Astrocyte (in vitro differentiated cells and primary cell): ENCODE measurements at regions not wholly inside any gene's neighbourhood (a gene's known extent, or its start where the extent isn't known, plus 50 kb on each side); places are given as distances from the start of the nearest gene placed in this dataset.

Source experiments
- DNase-seq: peaks from one replicate; pipeline ENCODE4 v3.0.0-alpha.2; 2010; ENCODE audit warnings: low read depth
- FAIRE-seq: peaks from 2 replicates; lab custom pipeline; 2011; peaks lifted over from hg19 to GRCh38; lab: Jason Lieb, UNC
- H2AFZ ChIP-seq: 2 replicates; pipeline ENCODE4 v1.6.0; 2012; ENCODE audit warnings: low read depth, low read length, inconsistent platforms
- H3K27ac ChIP-seq: 2 replicates; pipeline ENCODE4 v1.5.1; 2011; ENCODE audit warnings: low read depth, low read length, inconsistent platforms
- H3K27me3 ChIP-seq: 2 replicates; pipeline ENCODE4 v1.6.0; 2011; ENCODE audit warnings: low read length, inconsistent platforms; ENCODE audit not compliant: insufficient read depth
- H3K36me3 ChIP-seq: 2 replicates; pipeline ENCODE4 v1.5.1; 2011; ENCODE audit warnings: low read length, inconsistent platforms; ENCODE audit not compliant: insufficient read depth
- H3K4me1 ChIP-seq: 2 replicates; pipeline ENCODE4 v1.5.1; 2011; ENCODE audit warnings: low read length, inconsistent platforms; ENCODE audit not compliant: insufficient read depth
- H3K4me2 ChIP-seq: 2 replicates; pipeline ENCODE4 v1.6.0; 2012; ENCODE audit warnings: low read length, inconsistent platforms
- H3K4me3 ChIP-seq: 2 replicates; pipeline ENCODE4 v1.5.1; 2011; ENCODE audit warnings: low read depth, mild to moderate bottlenecking, low read length, inconsistent platforms; ENCODE audit not compliant: insufficient read depth
- H3K79me2 ChIP-seq: 2 replicates; pipeline ENCODE4 v1.6.0; 2012; ENCODE audit warnings: mild to moderate bottlenecking, low read length, inconsistent platforms; ENCODE audit not compliant: insufficient read depth
- H3K9ac ChIP-seq: 2 replicates; pipeline ENCODE4 v1.6.0; 2012; ENCODE audit warnings: mild to moderate bottlenecking, low read length, inconsistent platforms
- H3K9me3 ChIP-seq: 2 replicates; pipeline ENCODE4 v1.5.1; 2012; ENCODE audit warnings: low read depth, mild to moderate bottlenecking, low read length, inconsistent platforms; ENCODE audit not compliant: insufficient read depth
- H4K20me1 ChIP-seq: 2 replicates; pipeline ENCODE4 v1.6.0; 2012; ENCODE audit warnings: low read length, inconsistent platforms; ENCODE audit not compliant: insufficient read depth
- H3K27ac Mint-ChIP-seq: one replicate; pipeline ENCODE4 v1.8.0; 2021; ENCODE audit warnings: mild to moderate bottlenecking, mixed read lengths; ENCODE audit not compliant: unreplicated experiment
- H3K27me3 Mint-ChIP-seq: one replicate; pipeline ENCODE4 v1.8.0; 2021; ENCODE audit warnings: low read depth, mixed read lengths; ENCODE audit not compliant: unreplicated experiment
- H3K36me3 Mint-ChIP-seq: one replicate; pipeline ENCODE4 v1.8.0; 2021; ENCODE audit warnings: low read depth, mixed read lengths; ENCODE audit not compliant: unreplicated experiment
- H3K4me1 Mint-ChIP-seq: one replicate; pipeline ENCODE4 v1.8.0; 2021; ENCODE audit warnings: low read depth, mixed read lengths; ENCODE audit not compliant: unreplicated experiment
- H3K4me3 Mint-ChIP-seq: one replicate; pipeline ENCODE4 v1.8.0; 2021; ENCODE audit warnings: mild to moderate bottlenecking, moderate library complexity, mixed read lengths; ENCODE audit not compliant: unreplicated experiment
- H3K9me3 Mint-ChIP-seq: one replicate; pipeline ENCODE4 v1.8.0; 2021; ENCODE audit warnings: mild to moderate bottlenecking, mixed read lengths; ENCODE audit not compliant: unreplicated experiment
- CTCF ChIP-seq: IDR thresholded peaks from 2 replicates; pipeline ENCODE4 v1.5.1; 2011; ENCODE audit warnings: low read depth, mild to moderate bottlenecking, inconsistent platforms, low read length, moderate library complexity; ENCODE audit not compliant: insufficient read depth
- EZH2 ChIP-seq: IDR thresholded peaks from 2 replicates; pipeline ENCODE4 v1.6.1; 2012; ENCODE audit warnings: mild to moderate bottlenecking, low read length, inconsistent platforms; ENCODE audit not compliant: insufficient read depth

GRCh38 chr6:111994791-111995190, 59.1 kb upstream of the CCN6 start:
- Histone ChIP-seq H3K9ac (no peak overlapping the region), H3K27me3 (no peaks in the 10 kb centered on the region), H3K9me3 (no peaks in the 10 kb centered on the region), H3K27ac (no peak overlapping the region), H3K4me2 (no peak overlapping the region), H3K79me2 (no peaks in the 10 kb centered on the region), H3K36me3 (no peaks in the 10 kb centered on the region), H3K4me1 (peaks cover 5% of the 10 kb centered on the region), H2AFZ (no peak overlapping the region), H3K4me3 (no peak overlapping the region), H4K20me1 (no peaks in the 10 kb centered on the region)
- Mint-ChIP-seq H3K36me3 (peaks cover 2% of the 10 kb centered on the region), H3K27ac (no peak overlapping the region), H3K4me3 (no peak overlapping the region), H3K9me3 (no peaks in the 10 kb centered on the region), H3K27me3 (peaks cover 3% of the 10 kb centered on the region), H3K4me1 (peaks cover 13% of the 10 kb centered on the region)
- no peak for DNase-seq
- TF ChIP-seq EZH2 (no peak), CTCF (no peak)
- FAIRE-seq, result no peak

GRCh38 chr6:111995404-111995803, 58.5 kb upstream of the CCN6 start:
- no peak overlapping the region for H3K27ac ChIP-seq
- peaks cover 3% of the 10 kb centered on the region for H3K27me3 Mint-ChIP-seq
- no peaks in the 10 kb centered on the region for H3K36me3 ChIP-seq
- H3K9me3 Mint-ChIP-seq, result no peaks in the 10 kb centered on the region
- H3K9ac ChIP-seq, result no peak overlapping the region
- DNase-seq (no peak), FAIRE-seq (no peak)
- TF ChIP-seq EZH2 (no peak), CTCF (no peak)
- H4K20me1 ChIP-seq, result no peaks in the 10 kb centered on the region
- H3K4me3 Mint-ChIP-seq, result no peak overlapping the region
- H3K4me3 ChIP-seq, result no peak overlapping the region
- no peaks in the 10 kb centered on the region for H3K9me3 ChIP-seq
- H3K4me2 ChIP-seq, result no peak overlapping the region
- H3K27me3 ChIP-seq, result no peaks in the 10 kb centered on the region
- H3K27ac Mint-ChIP-seq, result no peak overlapping the region
- H3K4me1 ChIP-seq, result peaks cover 5% of the 10 kb centered on the region
- peaks cover 2% of the 10 kb centered on the region for H3K36me3 Mint-ChIP-seq
- no peaks in the 10 kb centered on the region for H3K79me2 ChIP-seq
- no peak overlapping the region for H2AFZ ChIP-seq
- peaks cover 13% of the 10 kb centered on the region for H3K4me1 Mint-ChIP-seq

GRCh38 chr6:111996144-111996865, 57.6 kb upstream of the CCN6 start:
- no peak overlapping the region for H2AFZ ChIP-seq
- H3K36me3 Mint-ChIP-seq, result peaks cover 2% of the 10 kb centered on the region
- H3K9ac ChIP-seq, result no peak overlapping the region

More at GRCh38 chr6:111996144-111996865, 57.6 kb upstream of the CCN6 start:
- no peak for TF ChIP-seq EZH2
- TF ChIP-seq CTCF, result no peak
- DNase-seq (no peak), FAIRE-seq (no peak)
- Histone ChIP-seq H3K27ac (no peak overlapping the region), H3K4me3 (no peak overlapping the region), H3K79me2 (no peaks in the 10 kb centered on the region), H3K4me2 (no peak overlapping the region), H3K27me3 (no peaks in the 10 kb centered on the region), H3K36me3 (no peaks in the 10 kb centered on the region), H4K20me1 (no peaks in the 10 kb centered on the region), H3K9me3 (no peaks in the 10 kb centered on the region), H3K4me1 (peaks cover 5% of the 10 kb centered on the region)
- no peaks in the 10 kb centered on the region for H3K9me3 Mint-ChIP-seq
- H3K27me3 Mint-ChIP-seq, result peaks cover 3% of the 10 kb centered on the region
- no peak overlapping the region for H3K4me3 Mint-ChIP-seq
- H3K27ac Mint-ChIP-seq, result no peak overlapping the region
- H3K4me1 Mint-ChIP-seq, result peaks cover 13% of the 10 kb centered on the region
